GM12865 (cell line): ENCODE measurements at regions not wholly inside any gene's neighbourhood (a gene's known extent, or its start where the extent isn't known, plus 50 kb on each side); places are given as distances from the start of the nearest gene placed in this dataset.

Source experiments
- DNase-seq: peaks from one replicate; pipeline ENCODE4 v3.0.0; 2010; ENCODE audit warnings: low read depth
- H3K4me3 ChIP-seq: 2 replicates; pipeline ENCODE4 v1.5.1; 2011; ENCODE audit warnings: mild to moderate bottlenecking, low read depth, low read length, control low read depth
- CTCF ChIP-seq: IDR thresholded peaks from 2 replicates; pipeline ENCODE4 v1.5.1; 2011; ENCODE audit warnings: low read length, control low read depth, low read depth, inconsistent platforms; ENCODE audit not compliant: insufficient read depth; ENCODE audit errors: missing control alignments

DNA sequence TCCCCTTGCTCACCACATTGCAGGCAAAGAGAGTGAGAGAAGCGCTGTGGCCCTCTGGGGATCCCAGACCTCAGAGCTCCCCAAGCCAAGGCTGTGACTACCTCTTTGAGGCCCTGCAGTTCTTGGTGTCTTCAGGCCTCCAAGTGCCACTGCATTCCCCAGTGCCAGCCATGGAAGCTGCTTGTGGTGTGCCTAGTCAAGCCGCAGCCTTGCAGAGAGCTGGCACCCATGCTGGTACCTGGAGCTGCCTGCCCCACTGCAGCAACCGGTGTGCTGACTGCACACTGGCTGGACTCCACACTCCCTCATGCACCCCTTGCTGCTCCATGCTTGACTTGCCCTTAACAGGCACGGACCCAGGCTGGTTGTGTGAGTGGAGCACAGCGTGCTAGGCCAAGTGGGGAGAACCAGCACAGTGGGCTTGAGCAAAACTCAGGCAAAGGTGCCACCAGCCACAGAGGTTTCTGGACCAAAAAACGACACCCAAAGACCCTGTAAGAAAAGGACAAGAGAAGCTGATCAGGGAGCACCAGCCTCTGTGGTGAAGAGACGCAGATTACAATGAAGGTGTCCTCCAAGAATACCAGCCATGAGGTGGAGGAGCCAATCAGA lies 113.5 kb upstream of the TMEM18 start:
- no peak for DNase-seq
- no peak overlapping the region for H3K4me3 ChIP-seq
- TF ChIP-seq CTCF = no peak

GRCh38 chr2:790081-790480 lies 112.9 kb upstream of the TMEM18 start:
- TF ChIP-seq CTCF = no peak

DNA sequence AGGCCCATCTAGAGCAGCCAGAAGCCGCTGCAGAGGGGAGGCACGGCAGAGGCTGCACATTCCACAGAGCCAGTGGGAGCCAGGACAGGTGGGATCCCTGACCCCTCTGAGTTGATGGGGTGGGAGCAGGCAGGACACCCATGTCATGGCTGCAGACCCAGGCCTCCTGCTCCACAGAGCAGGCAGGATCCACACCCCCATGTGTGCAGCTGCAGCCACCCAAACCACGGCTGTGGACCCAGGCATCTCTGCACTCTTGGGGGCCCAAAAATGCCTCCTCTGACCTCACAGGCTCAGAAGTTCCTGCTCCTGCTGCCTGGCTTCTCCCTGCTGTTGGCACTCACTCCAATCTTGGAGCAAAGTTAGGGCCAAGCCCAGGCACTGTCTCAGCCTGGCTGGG lies 112.3 kb upstream of the TMEM18 start:
- TF ChIP-seq CTCF = no peak
- no peak overlapping the region for H3K4me3 ChIP-seq
- no peak for DNase-seq

More at GRCh38 chr2:790081-790480, 112.9 kb upstream of the TMEM18 start:
- DNase-seq = no peak
- no peak overlapping the region for H3K4me3 ChIP-seq

GRCh38 chr2:788227-789032 lies 111.2 kb upstream of the TMEM18 start:
- no peak overlapping the region for H3K4me3 ChIP-seq
- no peak for TF ChIP-seq CTCF
- no peak for DNase-seq

- no peak overlapping the region for H3K4me3 ChIP-seq
- DNase-seq = no peak
- TF ChIP-seq CTCF = no peak
These were observed 107.5 kb upstream of the TMEM18 start for GRCh38 chr2:784753-785152.

DNA sequence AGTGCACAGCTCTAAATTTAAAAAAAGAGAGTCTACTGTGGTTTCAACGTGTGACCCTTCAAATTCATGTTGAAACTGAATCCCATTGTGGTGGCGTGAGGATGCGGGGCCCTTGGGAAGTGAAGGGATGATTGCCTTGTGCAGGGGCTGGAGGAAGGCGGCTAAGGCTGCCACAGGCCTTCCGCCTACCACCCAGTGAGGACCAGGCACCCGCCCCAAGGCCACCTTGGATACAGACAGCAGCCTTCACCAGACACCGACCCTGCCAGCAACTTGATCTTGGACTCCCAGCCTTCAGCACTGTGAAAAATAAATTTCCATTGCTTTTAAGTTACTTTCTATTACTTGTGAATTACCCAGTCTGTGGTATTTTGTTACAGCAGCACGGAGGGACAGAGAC lies 103.4 kb upstream of the TMEM18 start:
- DNase-seq = no peak
- no peak for TF ChIP-seq CTCF
- no peak overlapping the region for H3K4me3 ChIP-seq
